SKM-1 treated with dmso at 0.1 percent for 144 hours (cell line): ENCODE measurements at regions not wholly inside any gene's neighbourhood (a gene's known extent, or its start where the extent isn't known, plus 50 kb on each side); places are given as distances from the start of the nearest gene placed in this dataset.

Experiments used
- DNase-seq: peaks from one replicate; lab custom pipeline; 2025; ENCODE audit not compliant: unreplicated experiment; lab: John Stamatoyannopoulos, UW

GRCh38 chr7:55690-56248 lies 136.6 kb upstream of the FAM20C start:
- DNase-seq = no peak

- DNase-seq = no peak
Measured at GRCh38 chr7:56291-56913, 136.0 kb upstream of the FAM20C start.

- no peak for DNase-seq
Measured at GRCh38 chr7:57071-57470, 135.3 kb upstream of the FAM20C start.

DNA sequence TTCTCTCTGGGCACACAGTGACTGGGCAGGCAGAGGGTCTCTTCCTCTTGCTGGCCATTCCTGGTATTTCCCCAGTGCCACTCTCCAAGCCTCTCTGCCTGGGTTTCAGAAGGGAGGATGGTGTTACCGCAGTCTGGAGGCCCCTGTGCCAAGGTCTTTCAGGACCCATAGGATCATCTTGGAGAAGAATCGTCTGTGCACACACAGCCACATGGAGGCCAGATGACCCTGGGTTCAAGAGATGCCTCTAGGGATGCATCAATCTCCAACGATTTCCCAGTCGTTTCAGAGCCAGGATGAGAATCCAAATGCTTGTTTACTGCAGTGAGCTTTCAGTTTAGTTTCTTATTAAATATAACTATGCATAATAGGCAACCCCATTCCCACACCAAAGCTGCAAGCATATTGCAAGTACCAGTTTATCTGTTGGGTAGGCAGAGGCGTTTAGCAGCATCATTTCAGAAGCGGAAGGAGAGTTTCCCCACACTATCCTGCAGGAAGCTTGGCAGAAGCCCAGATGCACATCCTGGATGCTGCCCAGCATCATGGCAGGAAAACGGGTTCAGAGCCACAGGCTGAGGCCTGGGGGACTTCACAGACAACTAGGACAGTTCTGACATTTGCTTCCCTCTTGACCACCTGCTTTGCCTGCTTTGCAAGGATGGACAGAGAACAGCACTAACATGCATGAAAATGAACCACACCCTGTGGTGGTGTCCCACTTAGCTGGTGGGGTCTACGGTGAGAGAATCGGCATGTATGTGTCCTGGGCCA lies 134.7 kb upstream of the FAM20C start:
- DNase-seq = no peak

DNA sequence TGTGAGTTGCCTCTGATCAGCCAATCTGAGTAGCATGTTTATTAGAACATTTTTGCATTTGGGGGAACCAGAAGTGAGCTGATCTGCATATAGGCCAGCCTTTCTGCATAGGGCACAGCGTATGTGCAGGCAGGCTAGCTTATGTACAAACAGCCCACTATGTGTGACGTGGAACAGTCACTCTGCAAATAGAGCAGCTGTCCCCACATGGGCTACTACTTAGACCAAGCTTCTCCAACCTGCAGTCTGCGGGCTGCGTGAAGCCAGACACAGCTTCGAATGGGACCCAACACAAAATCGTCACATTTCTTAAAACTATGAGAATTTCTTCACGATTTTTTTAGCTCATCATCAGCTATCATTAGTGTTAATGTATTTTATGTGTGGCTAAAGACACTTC lies 134.1 kb upstream of the FAM20C start:
- DNase-seq = no peak

DNA sequence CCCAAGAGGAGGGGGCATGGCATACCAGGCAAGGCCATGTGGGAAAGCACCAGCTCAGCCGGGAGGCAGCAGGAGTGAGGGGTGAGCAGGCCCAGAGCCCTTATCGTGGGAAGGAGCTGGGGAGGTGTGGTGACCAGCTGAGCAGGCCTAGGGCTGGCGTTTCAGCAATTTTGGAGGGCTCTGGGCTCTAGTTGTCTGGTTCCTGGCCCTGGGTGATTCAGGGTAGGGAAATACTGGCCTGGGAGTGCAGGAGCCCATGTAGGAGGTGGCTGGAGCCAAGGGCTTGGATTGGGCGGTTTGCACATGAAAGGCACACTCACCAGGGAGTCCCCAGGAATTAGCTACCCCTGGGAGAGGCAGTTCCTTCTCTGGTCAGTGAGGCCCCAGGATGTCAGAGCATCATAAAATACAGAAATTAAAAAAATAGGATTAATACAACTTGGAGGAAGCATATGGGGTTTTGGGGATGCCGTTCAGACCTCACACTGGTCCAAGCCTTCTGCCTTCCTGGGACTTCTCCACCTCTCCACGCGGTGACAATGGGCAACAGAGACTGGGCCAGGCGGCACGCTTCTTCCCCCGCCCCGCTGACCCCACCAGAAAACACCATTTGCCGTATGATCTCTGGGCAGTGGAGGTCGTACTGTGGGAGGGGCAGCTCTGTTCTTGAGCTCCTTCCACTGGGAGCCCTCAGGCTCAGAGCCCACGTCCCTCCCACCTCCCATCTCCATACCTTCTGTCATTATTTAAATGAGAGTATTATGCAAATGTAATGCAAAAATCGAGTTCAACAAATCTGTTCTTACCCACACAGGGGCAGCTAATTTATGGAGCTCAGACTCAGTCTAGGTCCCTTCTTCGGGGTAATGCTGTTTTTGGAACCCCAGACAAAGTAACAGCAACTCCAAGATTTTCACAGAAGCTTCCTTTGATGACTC lies 133.0 kb upstream of the FAM20C start:
- DNase-seq = no peak

DNA sequence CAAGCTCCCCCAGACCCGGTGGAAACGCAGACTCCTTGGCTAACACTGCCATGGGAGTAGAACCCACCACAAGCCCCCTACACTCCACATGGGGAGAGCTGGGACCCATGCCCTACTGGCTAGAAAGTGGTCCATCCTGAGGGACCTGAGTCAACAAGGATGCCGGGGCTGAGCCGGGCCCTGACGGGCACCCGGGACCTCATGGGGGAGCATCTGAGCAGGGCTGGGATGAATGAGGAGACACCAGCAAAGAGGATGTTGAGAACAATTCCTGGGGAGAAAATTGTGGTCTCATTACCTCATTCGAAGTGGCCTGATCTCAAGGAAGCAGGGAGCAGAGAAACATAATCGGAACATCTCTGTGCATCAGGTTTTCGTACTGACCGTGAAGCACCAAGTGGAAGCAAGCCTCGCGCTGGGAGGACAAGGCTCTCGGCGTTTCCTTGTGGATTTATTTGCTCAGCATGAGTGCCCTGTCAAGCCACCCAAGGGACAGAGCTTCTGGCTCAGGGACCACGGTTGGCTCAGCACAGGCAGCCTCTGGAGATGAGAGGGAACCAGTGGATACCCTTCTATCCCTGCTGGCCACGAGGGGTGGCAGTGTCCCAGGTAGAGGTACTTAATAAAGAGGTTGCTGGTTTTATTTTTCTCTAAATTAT lies 132.2 kb upstream of the FAM20C start:
- no peak for DNase-seq

GRCh38 chr7:60706-61105 lies 131.7 kb upstream of the FAM20C start:
- no peak for DNase-seq

DNA sequence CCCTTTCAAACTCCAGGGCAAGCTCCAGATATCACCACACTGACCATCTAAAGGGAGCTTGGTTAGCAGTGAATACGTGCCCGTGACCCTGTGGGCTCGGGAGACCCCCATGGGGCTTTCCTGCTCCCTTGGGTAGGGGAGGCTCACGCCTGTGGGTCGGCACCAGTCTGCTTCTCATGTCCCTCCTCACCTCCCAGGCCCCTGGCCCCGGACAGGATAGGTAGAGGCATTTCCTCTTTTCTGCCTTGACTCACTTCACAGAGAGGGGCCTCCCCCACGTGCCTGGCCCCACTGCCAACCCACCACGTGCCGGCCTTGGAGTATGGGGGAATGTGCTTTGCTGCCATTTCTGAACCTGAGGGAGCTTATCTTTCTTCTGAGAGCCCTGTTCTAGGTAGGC lies 131.3 kb upstream of the FAM20C start:
- DNase-seq = no peak

DNA sequence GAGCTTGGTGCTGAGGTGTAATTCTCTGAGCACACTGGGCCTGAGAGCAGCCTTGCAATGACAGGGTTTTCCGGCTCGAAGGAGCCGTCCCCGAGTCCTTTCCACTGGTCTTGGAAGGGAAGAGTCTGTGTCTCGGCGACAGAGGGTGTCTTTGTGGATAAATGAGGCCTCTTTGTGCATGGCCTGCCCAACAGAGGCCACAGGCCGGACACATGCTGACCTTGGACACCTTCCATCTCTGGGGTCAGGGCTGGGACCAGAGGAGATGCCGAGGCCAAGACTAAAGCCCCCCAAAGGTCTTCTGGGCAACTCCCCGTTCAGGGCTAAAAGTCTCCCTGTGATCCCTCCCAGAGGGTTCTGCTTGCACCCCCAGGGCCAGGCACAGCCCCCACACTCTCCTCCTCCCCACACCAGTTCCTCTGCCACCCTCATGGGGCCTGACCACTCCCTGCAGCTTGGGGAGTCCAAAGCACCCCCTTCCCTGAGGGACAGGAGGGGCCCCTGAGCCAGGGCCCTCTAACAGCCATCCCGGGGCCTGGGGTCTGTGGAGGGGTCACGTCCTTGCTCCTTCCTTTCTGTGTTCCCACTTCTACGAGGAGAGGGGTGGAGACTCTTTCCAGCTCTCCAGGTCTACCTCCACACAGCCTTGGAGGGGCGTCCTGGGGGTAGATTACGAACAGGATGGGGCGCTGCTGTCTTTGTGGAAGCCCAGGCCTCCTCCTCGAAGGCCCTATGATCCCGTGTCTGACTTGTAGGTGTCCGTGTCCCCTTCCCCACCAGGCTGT lies 130.6 kb upstream of the FAM20C start:
- DNase-seq = no peak

DNA sequence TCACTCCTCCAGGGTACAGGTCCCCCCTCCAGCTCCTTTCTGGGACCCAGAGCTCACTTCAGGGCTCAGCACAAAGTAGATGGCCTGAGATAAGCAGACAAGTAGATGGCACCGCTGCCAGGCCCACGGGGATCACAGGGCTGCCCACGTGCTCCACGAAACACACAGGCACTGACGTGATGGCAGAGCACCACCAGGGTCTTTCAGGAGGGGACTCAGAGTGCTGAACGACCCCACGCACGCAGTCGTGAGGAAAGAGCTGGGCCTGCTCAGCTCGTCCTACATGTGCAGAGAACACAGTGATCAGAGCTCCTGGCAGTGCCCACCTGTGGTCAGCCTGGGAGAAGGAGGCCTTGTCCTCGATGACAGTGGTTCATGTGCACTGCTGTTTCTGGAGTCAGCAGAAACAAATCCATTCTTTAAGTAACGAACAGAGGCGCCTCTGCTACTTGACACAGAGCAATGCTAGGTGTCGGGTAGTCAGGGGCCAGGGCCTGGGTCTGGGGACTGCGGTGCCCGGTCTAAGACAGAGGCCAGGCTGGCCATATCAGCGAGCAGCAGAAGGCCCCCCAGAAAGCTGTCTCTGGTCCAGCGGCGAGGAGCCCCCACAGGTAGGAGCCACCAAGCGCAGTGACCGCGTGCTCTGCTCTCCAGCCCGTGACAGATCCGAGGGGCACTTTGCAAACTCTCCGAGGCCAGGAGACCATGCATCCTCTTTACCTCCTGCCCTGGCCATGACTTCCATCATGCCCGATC lies 129.8 kb upstream of the FAM20C start:
- DNase-seq = no peak

- no peak for DNase-seq
Measured at GRCh38 chr7:63117-63480, 129.3 kb upstream of the FAM20C start.

- no peak for DNase-seq
Measured at GRCh38 chr7:63521-64021, 128.8 kb upstream of the FAM20C start.

DNA sequence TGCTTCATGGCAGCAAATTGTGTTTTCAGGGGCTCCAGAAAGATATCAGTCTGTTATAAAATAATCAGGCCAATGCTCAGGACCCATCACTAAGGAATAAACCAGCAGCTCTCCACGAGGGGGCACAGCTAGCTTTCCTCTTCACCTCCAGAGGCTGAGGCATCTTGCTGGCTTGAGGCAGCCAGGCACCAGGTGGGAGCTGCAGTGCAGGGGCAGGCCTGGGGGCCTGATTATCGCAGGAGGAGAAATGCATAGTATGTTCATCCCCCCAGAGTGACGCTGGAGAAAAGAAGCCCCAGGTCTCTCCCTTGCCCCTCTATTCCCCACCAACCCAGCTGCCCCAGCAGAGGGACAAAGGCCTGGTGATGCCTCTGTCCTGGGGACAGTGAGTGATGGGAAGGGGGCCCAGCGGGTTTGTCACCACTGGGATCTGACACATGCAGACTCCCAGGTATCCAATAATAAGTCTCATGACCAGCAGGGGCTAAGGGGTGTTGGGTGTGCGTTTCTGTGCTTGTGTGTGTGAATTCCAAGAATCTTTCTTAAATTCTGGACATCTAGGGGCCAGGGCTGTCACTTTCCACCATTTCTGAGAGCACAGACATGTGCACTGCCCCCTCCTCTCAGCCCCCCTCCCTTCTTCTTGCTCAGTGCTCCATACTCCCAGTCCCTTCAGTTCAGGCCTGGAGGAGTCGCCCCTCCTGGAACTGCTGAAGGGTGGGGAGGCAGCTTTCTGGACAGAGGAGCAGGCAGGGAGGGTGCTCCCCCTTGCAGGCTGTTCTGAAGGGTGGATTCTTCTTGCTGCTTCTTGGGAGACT lies 128.1 kb upstream of the FAM20C start:
- no peak for DNase-seq

- no peak for DNase-seq
Measured at GRCh38 chr7:64916-65341, 127.4 kb upstream of the FAM20C start.

DNA sequence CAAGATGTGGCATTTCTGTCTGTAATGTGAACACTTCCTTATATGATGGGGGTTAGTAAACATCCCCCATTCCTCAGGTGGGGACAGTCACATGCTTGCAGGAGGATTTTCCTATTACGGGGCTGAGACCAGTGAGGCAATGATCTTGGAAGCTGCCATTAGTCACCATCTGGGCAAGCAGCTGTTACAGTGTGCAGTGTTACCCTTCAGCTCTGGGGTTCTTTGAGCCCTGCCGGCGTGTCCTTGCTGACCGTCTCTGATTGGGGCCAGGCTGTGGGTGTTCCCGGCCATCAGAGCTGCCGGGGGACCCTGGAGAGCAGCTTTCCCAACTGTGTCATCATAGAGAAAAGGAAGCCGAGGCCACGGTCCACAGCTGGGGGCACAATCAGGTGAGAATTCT lies 126.8 kb upstream of the FAM20C start:
- DNase-seq = no peak

GRCh38 chr7:66296-66695 lies 126.1 kb upstream of the FAM20C start:
- DNase-seq = no peak

DNA sequence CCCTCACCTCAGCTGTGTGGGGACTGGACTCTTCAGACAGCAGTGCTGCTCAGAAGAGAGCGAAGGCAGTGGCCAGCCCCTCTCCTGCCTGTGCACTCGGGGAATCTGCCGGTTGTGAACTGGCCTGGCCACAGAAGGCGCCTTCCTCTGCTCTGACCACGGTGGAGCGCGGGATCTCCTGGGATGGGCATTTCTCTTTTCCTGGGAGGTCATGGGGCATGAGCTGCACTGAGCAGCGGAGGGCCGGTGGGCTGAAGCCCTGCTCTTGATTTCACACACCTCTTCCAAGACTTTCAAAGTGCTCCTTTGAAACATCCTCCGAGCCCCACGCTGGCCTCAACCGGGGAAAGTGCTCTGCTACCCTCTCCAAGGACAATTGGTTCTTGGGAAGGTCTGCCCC lies 125.6 kb upstream of the FAM20C start:
- no peak for DNase-seq
